Sciatic nerve (tissue), 2 donors: ENCODE measurements at regions not wholly inside any gene's neighbourhood (a gene's known extent, or its start where the extent isn't known, plus 50 kb on each side); places are given as distances from the start of the nearest gene placed in this dataset.
"Not testable (repeated sequence)": the region's sequence is repeated elsewhere in the genome, so short reads cannot be mapped to it uniquely, and the experiment has no call there.

Experiments
- ATAC-seq: fragments of 200-7000 bp; cut with Tn5 transposase; one replicate; pipeline ENCODE4 v1.9.1; 2020; ENCODE audit warnings: mild to moderate bottlenecking, moderate library complexity
- DNase-seq: peaks from one replicate; pipeline ENCODE4 v3.0.0-alpha.2; 2020; ENCODE audit warnings: low spot score
- intact Hi-C: fragments of 100-400 bp; cut with DNase I; formaldehyde crosslinking; loops from one replicate; pipeline ENCODE4 v1.14.2; 2022
- donor health status: DM: no; HTN: no; CAD: no.
- donor health status: DM: no; HTN: no; CAD: no.

DNA sequence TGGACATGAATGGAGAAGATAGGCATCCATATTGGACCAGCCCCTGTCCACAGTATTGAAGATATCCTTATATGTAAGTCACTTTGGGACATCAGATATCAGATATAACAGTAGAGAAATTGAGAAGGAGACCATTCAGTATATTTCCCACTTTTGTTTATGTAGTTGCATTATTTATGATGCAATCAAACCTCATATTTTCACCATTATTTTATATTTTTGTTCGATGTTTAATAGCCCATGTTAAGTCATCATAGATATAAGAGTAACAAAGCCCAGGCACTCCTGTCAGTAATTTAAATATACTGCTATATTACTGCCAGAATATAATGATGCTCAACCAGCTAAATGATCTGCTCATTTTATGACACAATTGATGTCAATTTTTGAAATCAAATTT lies 744.5 kb upstream of the EPHA7 start:
- intact Hi-C loops: no loop called here
- ATAC-seq: no peak
- DNase-seq: no peak

DNA sequence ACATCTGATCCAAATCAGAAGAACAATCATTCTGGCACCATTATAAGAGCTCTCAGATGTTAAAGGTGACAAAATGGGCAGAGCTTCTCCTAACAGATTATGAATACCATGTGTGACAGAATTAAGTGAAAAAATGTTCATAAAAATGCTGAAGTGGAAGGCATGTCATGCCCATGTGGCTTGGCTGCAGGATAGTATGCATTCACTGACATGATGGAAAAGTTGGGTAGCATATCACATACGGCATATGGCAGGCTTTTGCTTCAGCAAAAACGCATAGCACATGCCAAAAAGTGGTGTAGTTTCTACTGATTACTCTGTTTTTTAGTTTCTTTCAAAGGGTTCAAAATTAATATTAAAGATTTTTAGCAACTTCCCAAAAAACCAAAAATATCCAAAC lies 731.5 kb upstream of the EPHA7 start:
- no peak for DNase-seq
- intact Hi-C loops: no loop called here
- ATAC-seq: no peak

DNA sequence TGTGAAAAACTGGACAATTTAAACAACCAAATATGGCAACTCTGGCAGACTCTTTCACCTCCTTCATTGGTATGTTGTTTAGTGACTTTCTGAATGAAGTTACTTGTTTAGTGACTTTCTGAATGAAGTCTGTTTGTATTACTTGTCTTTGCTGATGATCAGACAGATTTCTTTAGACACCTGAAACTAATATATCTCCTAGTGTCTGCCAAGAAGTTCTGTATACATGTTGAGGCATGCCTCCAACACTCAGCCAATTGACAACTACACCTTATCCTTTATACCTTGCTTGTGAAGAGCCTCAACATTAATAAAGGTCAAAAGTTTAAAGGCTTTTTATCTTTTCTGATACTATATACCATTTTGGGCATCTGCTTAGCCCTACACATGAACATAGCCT lies 725.4 kb upstream of the EPHA7 start:
- DNase-seq: no peak
- intact Hi-C loops: no loop called here
- no peak for ATAC-seq

- intact Hi-C loops, ATAC-seq, DNase-seq: not testable (repeated sequence)
These were observed 717.8 kb upstream of the EPHA7 start for GRCh38 chr6:94137178-94137577.

DNA sequence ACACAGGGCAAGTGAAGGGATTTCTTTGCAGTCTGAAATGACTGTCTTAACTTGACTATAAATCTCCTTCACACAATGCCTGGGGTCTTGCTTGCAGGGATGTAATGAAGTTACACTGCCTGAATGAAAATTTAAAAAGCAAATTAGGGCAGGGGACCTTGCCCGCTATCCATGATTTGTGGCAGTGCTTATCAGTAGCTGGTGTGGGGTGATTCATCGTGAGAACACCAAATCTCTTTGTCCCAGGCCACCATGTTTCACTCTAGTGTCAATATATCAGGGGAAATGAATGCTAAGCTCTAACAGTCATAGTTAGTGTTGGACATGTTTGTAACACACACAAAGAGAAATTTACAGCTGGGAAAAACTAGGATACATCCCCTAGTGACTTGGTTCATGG lies 713.7 kb upstream of the EPHA7 start:
- no peak for ATAC-seq
- intact Hi-C loops: no loop called here

GRCh38 chr6:94131271-94131670 lies 711.9 kb upstream of the EPHA7 start:
- ATAC-seq: no peak
- intact Hi-C loops: no loop called here
- DNase-seq: no peak

More for the DNA sequence above, 713.7 kb upstream of the EPHA7 start:
- no peak for DNase-seq

DNA sequence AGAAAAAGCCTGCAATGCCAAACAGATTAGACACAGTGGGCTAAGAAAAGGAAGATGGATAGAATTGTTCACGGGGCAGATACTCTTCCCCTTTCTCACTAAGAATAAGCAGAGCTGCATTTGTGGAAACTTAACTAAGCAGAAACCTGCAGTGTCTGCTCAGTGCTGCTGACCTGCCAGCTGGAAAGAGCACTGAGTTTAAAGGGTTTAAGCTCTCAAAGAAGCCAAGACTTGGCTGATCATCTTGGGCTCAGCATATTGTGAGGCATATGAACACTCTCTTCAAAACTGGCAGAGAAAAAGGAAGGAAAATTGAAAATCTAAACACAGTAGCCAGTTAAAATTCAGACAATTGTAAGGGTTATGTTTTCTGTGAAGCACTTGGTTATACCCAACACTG lies 711.1 kb upstream of the EPHA7 start:
- DNase-seq (no peak), ATAC-seq (no peak)
- intact Hi-C loops: no loop called here

- ATAC-seq: no peak
- no peak for DNase-seq
- intact Hi-C loops: no loop called here
These were observed 710.6 kb upstream of the EPHA7 start for GRCh38 chr6:94129926-94130325.

DNA sequence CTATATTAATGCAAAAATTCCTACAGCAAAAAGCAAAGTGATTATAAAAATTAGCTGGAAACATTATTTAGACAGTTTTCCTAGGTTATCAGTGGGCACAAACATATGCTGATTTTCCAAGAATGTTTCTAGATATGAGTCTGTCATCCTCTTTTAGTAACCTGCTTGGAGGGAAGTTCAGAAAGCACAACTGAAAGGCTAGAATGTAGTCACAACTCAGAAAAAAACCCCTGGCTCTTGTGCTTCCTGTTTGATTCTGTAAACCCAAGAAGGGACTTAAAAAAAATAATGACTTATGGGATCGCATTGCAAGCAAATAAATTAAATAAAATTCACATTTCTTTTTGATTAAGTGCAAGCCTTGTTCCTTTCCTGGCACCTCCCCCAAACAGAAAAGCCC lies 708.4 kb upstream of the EPHA7 start:
- DNase-seq (no peak), ATAC-seq (no peak)
- intact Hi-C loops: no loop called here

DNA sequence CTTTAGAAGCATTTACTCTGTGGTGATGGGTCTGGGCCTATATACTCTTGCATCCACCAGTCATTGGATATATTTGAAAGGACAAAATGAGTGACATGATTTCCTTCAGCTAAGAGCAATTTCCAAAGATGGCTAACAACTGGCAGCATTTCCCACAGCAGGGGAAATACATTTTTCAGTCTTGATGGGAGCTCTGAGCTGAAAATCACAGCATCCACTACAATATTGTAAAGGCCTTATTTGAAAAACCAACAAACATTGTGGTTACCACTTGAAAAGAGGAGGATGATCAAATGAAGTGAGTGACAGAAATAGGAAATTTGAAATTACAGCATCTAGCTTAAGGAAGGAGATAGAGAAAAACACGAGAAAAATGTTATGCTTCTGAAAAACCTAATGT lies 705.0 kb upstream of the EPHA7 start:
- ATAC-seq (no peak), DNase-seq (no peak)
- intact Hi-C loops: no loop called here

DNA sequence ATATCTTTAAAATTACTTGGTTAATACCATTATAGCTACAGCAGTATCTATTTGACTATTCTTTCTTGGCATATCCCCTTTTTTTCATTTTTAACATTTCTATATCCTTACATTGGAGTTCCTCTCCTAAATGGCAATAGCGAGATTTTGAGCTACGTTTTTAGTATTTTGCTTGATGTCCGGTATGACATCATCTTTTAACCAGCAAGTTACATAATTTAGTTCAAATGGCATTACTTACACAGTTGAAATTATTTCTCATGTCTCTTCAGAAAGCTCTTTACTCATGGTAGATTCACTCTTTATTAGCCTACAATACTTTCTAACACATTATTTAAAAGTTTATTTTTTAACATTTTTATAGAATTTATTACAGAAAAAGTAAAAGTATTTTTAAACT lies 701.7 kb upstream of the EPHA7 start:
- no peak for DNase-seq
- intact Hi-C loops: no loop called here
- no peak for ATAC-seq

- intact Hi-C loops: no loop called here
- DNase-seq: no peak
- no peak for ATAC-seq
These were observed 679.7 kb upstream of the EPHA7 start for GRCh38 chr6:94099072-94099471.

DNA sequence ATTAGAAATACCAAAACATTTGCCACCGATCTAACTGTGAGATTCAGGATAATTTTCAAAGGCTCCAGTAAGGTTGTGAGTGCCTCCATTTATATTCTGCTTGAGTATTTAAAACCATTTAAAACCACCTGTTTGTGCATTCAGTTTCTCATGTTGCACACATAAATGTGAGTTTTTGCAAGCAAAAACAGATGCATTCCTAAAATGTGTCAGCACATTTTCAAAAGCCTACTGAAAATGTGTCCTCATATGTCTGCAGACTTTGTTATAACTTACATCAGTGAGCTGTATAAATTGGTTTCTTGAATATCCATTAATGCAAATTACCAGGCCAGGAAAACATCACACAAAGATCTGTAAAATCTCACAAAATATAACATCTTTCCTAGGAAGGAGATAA lies 676.6 kb upstream of the EPHA7 start:
- intact Hi-C loops: no loop called here
- no peak for ATAC-seq
- no peak for DNase-seq

- intact Hi-C loops: no loop called here
- no peak for DNase-seq
- no peak for ATAC-seq
These were observed 670.6 kb upstream of the EPHA7 start for GRCh38 chr6:94089941-94090340.

- no peak for DNase-seq
- ATAC-seq: no peak
- intact Hi-C loops: no loop called here
These were observed 669.5 kb upstream of the EPHA7 start for GRCh38 chr6:94088870-94089269.

DNA sequence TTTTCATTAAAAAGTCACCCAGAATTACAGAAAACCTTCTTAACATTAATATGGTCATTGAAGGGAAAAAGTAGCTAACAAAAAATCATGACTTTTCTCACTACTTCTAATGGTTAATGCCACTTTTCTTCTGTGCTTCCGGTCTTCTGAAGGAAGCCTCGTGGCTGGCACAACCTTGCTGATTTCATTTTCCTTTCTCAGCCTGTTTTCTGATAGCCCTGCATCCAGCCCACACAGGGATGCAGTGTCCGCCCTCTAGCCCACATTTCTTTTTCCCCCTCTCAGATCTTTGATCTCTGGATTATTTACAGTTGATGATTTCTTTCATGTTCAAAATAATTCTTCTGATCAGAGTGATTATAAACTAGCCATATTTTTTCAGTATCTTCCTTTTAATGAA lies 655.4 kb upstream of the EPHA7 start:
- ATAC-seq (no peak), DNase-seq (no peak)
- intact Hi-C loops: no loop called here

GRCh38 chr6:94071835-94072234 lies 652.5 kb upstream of the EPHA7 start:
- no peak for DNase-seq
- intact Hi-C loops: no loop called here
- no peak for ATAC-seq

DNA sequence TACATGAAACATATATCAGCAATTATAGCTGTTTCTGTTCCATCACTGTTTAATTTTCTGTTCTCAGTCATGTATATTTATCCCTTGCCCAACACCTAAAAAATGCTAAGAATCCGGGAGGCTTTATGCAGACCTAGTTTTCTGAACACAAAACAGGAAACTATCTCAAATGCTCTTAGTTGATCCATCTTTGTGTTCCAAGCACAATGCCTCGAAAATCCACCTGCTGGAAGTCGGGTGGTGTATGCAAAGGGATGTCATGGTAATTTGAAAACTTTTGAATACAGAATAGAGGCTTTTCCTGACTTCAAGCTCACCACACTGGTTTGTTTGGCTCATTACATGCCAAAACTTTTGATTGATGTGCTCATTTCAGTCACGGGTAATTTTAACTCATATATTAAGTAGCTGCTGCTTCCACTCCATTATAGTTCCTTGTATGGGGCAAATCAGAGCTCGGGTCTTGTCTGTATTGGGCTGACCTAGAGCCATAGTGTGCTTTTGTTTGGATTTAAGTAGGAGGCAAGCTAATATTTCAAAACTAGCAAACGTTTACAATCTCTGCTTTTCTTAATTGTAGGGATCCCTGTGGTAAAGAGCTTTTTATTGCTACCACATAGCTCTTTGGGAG lies 646.5 kb upstream of the EPHA7 start:
- ATAC-seq: no peak
- intact Hi-C loops: no loop called here
- no peak for DNase-seq

DNA sequence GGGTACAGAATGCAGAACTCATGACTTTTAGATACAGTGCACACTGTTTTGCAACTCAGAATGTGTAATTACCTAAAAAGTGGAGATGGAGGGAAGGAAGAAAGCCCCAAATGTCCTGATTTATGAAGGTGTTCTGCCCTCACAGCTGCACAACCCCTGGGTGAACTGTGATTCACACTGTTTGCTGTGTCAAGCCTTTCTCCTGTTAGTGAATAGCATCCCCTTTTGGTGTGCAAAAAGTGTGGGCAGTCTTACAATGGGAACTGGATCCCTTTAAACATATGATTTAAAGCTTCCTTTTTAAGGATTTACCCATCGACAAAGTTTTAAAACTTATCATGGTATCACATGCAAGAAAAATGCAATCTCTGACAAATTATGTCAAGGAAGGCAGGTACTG lies 633.4 kb upstream of the EPHA7 start:
- ATAC-seq (peak; percentile 85), DNase-seq (no peak)
- intact Hi-C loops: no loop called here

DNA sequence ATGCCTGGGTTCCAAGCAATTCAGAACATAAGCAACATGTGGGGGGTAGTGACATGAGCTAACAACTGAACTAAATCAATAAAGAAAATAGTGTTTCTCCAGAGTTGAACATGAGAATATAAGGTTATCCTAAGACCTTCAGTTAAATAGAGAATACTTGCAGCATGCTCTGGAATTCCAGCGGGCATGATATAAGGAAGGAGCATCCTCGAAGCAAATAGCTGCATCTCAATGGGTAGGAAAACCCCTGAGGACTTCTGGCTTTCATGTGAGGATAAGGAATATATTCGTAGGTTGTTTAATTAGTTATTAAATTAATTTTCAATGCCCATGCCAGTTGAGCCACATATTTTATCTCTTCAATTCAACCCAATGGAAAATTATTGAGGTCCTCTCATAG lies 631.2 kb upstream of the EPHA7 start:
- no peak for DNase-seq
- intact Hi-C loops: no loop called here
- no peak for ATAC-seq

- intact Hi-C loops: no loop called here
- no peak for ATAC-seq
- DNase-seq: no peak
These were observed 629.6 kb upstream of the EPHA7 start for GRCh38 chr6:94049001-94049400.
